ENCODE measurements at regions not wholly inside any gene's neighbourhood (a gene's known extent, or its start where the extent isn't known, plus 50 kb on each side); places are given as distances from the start of the nearest gene placed in this dataset.

GRCh38 chr12:59839514-59839913, 243.7 kb downstream of the SLC16A7 start:
- Histone ChIP-seq H4K20me1 (ENCODE audit: insufficient read depth) (no peaks in the 10 kb centered on the region), H3K4me2 (ENCODE audit: low read length) (no peak overlapping the region), H3K9me2 (ENCODE audit: insufficient read depth) (no peaks in the 10 kb centered on the region), H3K9me3 (ENCODE audit: control insufficient read depth in 1 of 2, insufficient read depth in 1 of 2, low read depth in 1 of 2, low read length in 2 of 2) (no peaks in the 10 kb centered on the region), H3K79me2 (ENCODE audit: insufficient read depth, low read length) (no peaks in the 10 kb centered on the region), H3K27ac (ENCODE audit: low read depth, low read length) (no peak overlapping the region), H2AFZ (ENCODE audit: low read depth, low read length, poor library complexity, severe bottlenecking) (no peak overlapping the region), H3K36me3 (ENCODE audit: control insufficient read depth in 1 of 2, insufficient read depth in 2 of 2, low read length in 2 of 2) (no peaks in the 10 kb centered on the region), H3K4me1 (ENCODE audit: control insufficient read depth in 1 of 2, insufficient read depth in 2 of 2, low read length in 2 of 2) (no peaks in the 10 kb centered on the region), H3K27me3 (ENCODE audit: insufficient read depth, low read length) (no peaks in the 10 kb centered on the region), H3K9ac (ENCODE audit: low read length) (no peak overlapping the region), H3K4me3 (replicated peaks in 1 of 2; ENCODE audit: low read depth in 1 of 2, low read length in 2 of 2) (no peak overlapping the region)
- BruUV-seq (replicated peaks): no TSS peak
- ChIA-PET RAD21 (ENCODE audit: low non-redundant PET in 1 of 2, low total read pairs in 2 of 2, uncharacterized antibody in 2 of 2, unreplicated experiment in 2 of 2) (no interaction called here), CTCF (no interaction called here), POLR2A (no interaction called here)
- TF ChIP-seq SRF (IDR thresholded peaks at IDR 0.05; ENCODE audit: low read depth) (no peak), ZFX (IDR thresholded peaks at IDR 0.05) (no peak)
- DNase-seq (ENCODE audit: low read depth, low spot score) (no peak), ATAC-seq (no peak)
- intact Hi-C loops (cut with micrococcal nuclease): loop anchor here (5.0 to 10.0 kb wide), 2 partner anchors 437 to 725 kb away; no protein-coding TSS in a partner anchor

DNA sequence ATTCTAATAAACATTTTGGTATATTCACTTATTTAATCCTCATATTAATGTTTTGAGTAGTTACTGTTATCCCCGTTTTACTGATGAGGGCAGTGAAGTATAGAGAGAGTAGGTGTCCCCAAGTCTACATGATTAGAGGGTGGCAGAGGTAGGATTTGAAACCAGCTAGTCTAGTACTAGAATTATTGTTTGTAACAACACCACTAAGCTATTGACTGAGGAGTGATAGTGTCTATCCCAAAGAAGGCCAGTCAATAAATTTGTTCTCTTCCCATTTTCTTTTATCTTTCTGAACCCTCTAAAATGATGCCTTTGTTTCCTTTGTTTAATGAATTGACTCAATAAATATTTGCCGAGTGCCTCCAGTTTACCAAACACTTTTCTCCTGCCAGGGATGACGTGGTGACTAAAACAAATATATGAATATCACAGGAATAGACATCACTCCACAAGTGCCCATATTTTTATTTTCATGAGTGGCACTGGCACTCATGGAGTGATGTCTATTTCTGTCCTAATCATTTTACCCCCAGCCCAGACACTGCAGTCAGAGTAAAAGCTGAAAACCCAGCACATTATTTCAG, 247.5 kb downstream of the SLC16A7 start:
- H3K79me2 ChIP-seq (ENCODE audit: insufficient read depth, low read length): no peaks in the 10 kb centered on the region
- H3K4me3 ChIP-seq (replicated peaks in 1 of 2; ENCODE audit: low read depth in 1 of 2, low read length in 2 of 2): no peak overlapping the region
- ATAC-seq (no peak), DNase-seq (ENCODE audit: low read depth, low spot score) (no peak)
- no peaks in the 10 kb centered on the region for H3K9me3 ChIP-seq (ENCODE audit: control insufficient read depth in 1 of 2, insufficient read depth in 1 of 2, low read depth in 1 of 2, low read length in 2 of 2)
- H3K27me3 ChIP-seq (ENCODE audit: insufficient read depth, low read length): no peaks in the 10 kb centered on the region
- ChIA-PET CTCF (interaction anchor here (2.7 kb wide), 1 partner anchor 8 kb away, joined by 15 read pairs; no protein-coding TSS in a partner anchor), RAD21 (ENCODE audit: low non-redundant PET in 1 of 2, low total read pairs in 2 of 2, uncharacterized antibody in 2 of 2, unreplicated experiment in 2 of 2) (no interaction called here), POLR2A (no interaction called here)
- no peaks in the 10 kb centered on the region for H4K20me1 ChIP-seq (ENCODE audit: insufficient read depth)
- H3K9me2 ChIP-seq (ENCODE audit: insufficient read depth): no peaks in the 10 kb centered on the region
- no peaks in the 10 kb centered on the region for H3K4me1 ChIP-seq (ENCODE audit: control insufficient read depth in 1 of 2, insufficient read depth in 2 of 2, low read length in 2 of 2)
- intact Hi-C loops (cut with micrococcal nuclease): no loop called here
- no peaks in the 10 kb centered on the region for H3K36me3 ChIP-seq (ENCODE audit: control insufficient read depth in 1 of 2, insufficient read depth in 2 of 2, low read length in 2 of 2)
- no TSS peak for BruUV-seq (replicated peaks)
- H3K4me2 ChIP-seq (ENCODE audit: low read length): no peak overlapping the region
- H3K27ac ChIP-seq (ENCODE audit: low read depth, low read length): no peak overlapping the region
- H2AFZ ChIP-seq (ENCODE audit: low read depth, low read length, poor library complexity, severe bottlenecking): no peak overlapping the region
- H3K9ac ChIP-seq (ENCODE audit: low read length): no peak overlapping the region
- TF ChIP-seq SRF (IDR thresholded peaks at IDR 0.05; ENCODE audit: low read depth) (no peak), EGR1 (IDR thresholded peaks at IDR 0.05; ENCODE audit: low read depth) (no peak), CBX3 (IDR thresholded peaks at IDR 0.05; ENCODE audit: low read depth) (no peak), RAD21 (IDR thresholded peaks at IDR 0.05; ENCODE audit: low read depth) (no peak), CEBPB (IDR thresholded peaks at IDR 0.05; ENCODE audit: low read depth) (no peak), TCF7L2 (IDR thresholded peaks at IDR 0.05; ENCODE audit: borderline replicate concordance, extremely low read depth, insufficient read depth, insufficient read length) (no peak), ZFX (IDR thresholded peaks at IDR 0.05) (no peak), ELF1 (IDR thresholded peaks at IDR 0.05; ENCODE audit: borderline replicate concordance, low read depth) (no peak), POLR2AphosphoS5 (IDR thresholded peaks at IDR 0.05; ENCODE audit: low read depth, low read length) (no peak), SIN3A (IDR thresholded peaks at IDR 0.05; ENCODE audit: low read depth) (no peak)
- TF ChIP-seq, protein P1, sequence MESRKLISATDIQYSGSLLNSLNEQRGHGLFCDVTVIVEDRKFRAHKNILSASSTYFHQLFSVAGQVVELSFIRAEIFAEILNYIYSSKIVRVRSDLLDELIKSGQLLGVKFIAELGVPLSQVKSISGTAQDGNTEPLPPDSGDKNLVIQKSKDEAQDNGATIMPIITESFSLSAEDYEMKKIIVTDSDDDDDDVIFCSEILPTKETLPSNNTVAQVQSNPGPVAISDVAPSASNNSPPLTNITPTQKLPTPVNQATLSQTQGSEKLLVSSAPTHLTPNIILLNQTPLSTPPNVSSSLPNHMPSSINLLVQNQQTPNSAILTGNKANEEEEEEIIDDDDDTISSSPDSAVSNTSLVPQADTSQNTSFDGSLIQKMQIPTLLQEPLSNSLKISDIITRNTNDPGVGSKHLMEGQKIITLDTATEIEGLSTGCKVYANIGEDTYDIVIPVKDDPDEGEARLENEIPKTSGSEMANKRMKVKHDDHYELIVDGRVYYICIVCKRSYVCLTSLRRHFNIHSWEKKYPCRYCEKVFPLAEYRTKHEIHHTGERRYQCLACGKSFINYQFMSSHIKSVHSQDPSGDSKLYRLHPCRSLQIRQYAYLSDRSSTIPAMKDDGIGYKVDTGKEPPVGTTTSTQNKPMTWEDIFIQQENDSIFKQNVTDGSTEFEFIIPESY (IDR thresholded peaks at IDR 0.05; ENCODE audit: extremely low read depth, insufficient replicate concordance, low read length): no peak
- TF ChIP-seq, protein P2, sequence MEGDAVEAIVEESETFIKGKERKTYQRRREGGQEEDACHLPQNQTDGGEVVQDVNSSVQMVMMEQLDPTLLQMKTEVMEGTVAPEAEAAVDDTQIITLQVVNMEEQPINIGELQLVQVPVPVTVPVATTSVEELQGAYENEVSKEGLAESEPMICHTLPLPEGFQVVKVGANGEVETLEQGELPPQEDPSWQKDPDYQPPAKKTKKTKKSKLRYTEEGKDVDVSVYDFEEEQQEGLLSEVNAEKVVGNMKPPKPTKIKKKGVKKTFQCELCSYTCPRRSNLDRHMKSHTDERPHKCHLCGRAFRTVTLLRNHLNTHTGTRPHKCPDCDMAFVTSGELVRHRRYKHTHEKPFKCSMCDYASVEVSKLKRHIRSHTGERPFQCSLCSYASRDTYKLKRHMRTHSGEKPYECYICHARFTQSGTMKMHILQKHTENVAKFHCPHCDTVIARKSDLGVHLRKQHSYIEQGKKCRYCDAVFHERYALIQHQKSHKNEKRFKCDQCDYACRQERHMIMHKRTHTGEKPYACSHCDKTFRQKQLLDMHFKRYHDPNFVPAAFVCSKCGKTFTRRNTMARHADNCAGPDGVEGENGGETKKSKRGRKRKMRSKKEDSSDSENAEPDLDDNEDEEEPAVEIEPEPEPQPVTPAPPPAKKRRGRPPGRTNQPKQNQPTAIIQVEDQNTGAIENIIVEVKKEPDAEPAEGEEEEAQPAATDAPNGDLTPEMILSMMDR (IDR thresholded peaks at IDR 0.05 in 2 of 3, conservative IDR thresholded peaks at IDR 0.05 in 1 of 3; ENCODE audit: borderline replicate concordance in 1 of 3, insufficient read depth in 1 of 3, low read depth in 2 of 3, low read length in 2 of 3): no peak
- TF ChIP-seq, protein P3, sequence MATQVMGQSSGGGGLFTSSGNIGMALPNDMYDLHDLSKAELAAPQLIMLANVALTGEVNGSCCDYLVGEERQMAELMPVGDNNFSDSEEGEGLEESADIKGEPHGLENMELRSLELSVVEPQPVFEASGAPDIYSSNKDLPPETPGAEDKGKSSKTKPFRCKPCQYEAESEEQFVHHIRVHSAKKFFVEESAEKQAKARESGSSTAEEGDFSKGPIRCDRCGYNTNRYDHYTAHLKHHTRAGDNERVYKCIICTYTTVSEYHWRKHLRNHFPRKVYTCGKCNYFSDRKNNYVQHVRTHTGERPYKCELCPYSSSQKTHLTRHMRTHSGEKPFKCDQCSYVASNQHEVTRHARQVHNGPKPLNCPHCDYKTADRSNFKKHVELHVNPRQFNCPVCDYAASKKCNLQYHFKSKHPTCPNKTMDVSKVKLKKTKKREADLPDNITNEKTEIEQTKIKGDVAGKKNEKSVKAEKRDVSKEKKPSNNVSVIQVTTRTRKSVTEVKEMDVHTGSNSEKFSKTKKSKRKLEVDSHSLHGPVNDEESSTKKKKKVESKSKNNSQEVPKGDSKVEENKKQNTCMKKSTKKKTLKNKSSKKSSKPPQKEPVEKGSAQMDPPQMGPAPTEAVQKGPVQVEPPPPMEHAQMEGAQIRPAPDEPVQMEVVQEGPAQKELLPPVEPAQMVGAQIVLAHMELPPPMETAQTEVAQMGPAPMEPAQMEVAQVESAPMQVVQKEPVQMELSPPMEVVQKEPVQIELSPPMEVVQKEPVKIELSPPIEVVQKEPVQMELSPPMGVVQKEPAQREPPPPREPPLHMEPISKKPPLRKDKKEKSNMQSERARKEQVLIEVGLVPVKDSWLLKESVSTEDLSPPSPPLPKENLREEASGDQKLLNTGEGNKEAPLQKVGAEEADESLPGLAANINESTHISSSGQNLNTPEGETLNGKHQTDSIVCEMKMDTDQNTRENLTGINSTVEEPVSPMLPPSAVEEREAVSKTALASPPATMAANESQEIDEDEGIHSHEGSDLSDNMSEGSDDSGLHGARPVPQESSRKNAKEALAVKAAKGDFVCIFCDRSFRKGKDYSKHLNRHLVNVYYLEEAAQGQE (IDR thresholded peaks at IDR 0.05; ENCODE audit: low read depth): no peak
